Nephron (organoid): ENCODE measurements at regions not wholly inside any gene's neighbourhood (a gene's known extent, or its start where the extent isn't known, plus 50 kb on each side); places are given as distances from the start of the nearest gene placed in this dataset.

Experiments
- H3K27ac Mint-ChIP-seq, 3 experiments: 2 replicates each; pipeline ENCODE4 v1.8.0; 2020; ENCODE audit warnings: mixed read lengths in 3 of 3, mild to moderate bottlenecking in 2 of 3, moderate library complexity in 1 of 3
- H3K27me3 Mint-ChIP-seq: 2 replicates; pipeline ENCODE4 v1.8.0; 2021; ENCODE audit warnings: low read depth, mild to moderate bottlenecking, moderate library complexity, mixed read lengths
- H3K36me3 Mint-ChIP-seq: 2 replicates; pipeline ENCODE4 v1.8.0; 2020; ENCODE audit warnings: low read depth, mixed read lengths
- H3K4me1 Mint-ChIP-seq: 2 replicates; pipeline ENCODE4 v1.8.0; 2020; ENCODE audit warnings: mixed read lengths
- H3K4me3 Mint-ChIP-seq, 3 experiments: 2 replicates each; pipeline ENCODE4 v1.8.0; 2020; ENCODE audit warnings: mild to moderate bottlenecking in 3 of 3, mixed read lengths in 3 of 3, moderate library complexity in 2 of 3
- H3K9me3 Mint-ChIP-seq: 2 replicates; pipeline ENCODE4 v1.8.0; 2020; ENCODE audit warnings: mixed read lengths
- CTCF ChIP-seq, 3 experiments: fragments of 200-600 bp; sonication (generic); IDR thresholded peaks; one replicate each; pipeline ENCODE4 v1.5.0; 2021; ENCODE audit warnings: antibody characterized with exemption in 3 of 3; ENCODE audit not compliant: unreplicated experiment in 3 of 3

- no peak overlapping the region for H3K27ac Mint-ChIP-seq
Measured at GRCh38 chr6:146944077-146944476, 260.1 kb upstream of the STXBP5 start.

GRCh38 chr6:146944809-146945208, 259.4 kb upstream of the STXBP5 start:
- Mint-ChIP-seq H3K36me3 (no peaks in the 10 kb centered on the region), H3K4me3 (no peak overlapping the region), H3K27ac (no peak overlapping the region), H3K9me3 (peaks cover 24% of the 10 kb centered on the region), H3K4me1 (no peaks in the 10 kb centered on the region), H3K27me3 (peaks cover 6% of the 10 kb centered on the region)
- TF ChIP-seq CTCF (IDR thresholded peaks at IDR 0.05; ENCODE audit: unreplicated experiment in 3 of 3), result no peak

More at GRCh38 chr6:146944077-146944476, 260.1 kb upstream of the STXBP5 start:
- H3K9me3 Mint-ChIP-seq, result peaks cover 24% of the 10 kb centered on the region
- H3K27me3 Mint-ChIP-seq, result peaks cover 6% of the 10 kb centered on the region
- TF ChIP-seq CTCF (IDR thresholded peaks at IDR 0.05; ENCODE audit: unreplicated experiment in 3 of 3), result no peak
- H3K4me1 Mint-ChIP-seq, result no peaks in the 10 kb centered on the region
- H3K4me3 Mint-ChIP-seq, result no peak overlapping the region
- H3K36me3 Mint-ChIP-seq, result no peaks in the 10 kb centered on the region

GRCh38 chr6:146946559-146946958, 257.7 kb upstream of the STXBP5 start:
- Mint-ChIP-seq H3K4me3 (no peak overlapping the region), H3K9me3 (peaks cover 22% of the 10 kb centered on the region), H3K36me3 (no peaks in the 10 kb centered on the region), H3K27ac (no peak overlapping the region), H3K27me3 (peaks cover 5% of the 10 kb centered on the region), H3K4me1 (no peaks in the 10 kb centered on the region)
- no peak for TF ChIP-seq CTCF (IDR thresholded peaks at IDR 0.05; ENCODE audit: unreplicated experiment in 3 of 3)

- H3K27ac Mint-ChIP-seq, result no peak overlapping the region
- H3K36me3 Mint-ChIP-seq, result no peaks in the 10 kb centered on the region
- no peak for TF ChIP-seq CTCF (IDR thresholded peaks at IDR 0.05; ENCODE audit: unreplicated experiment in 3 of 3)
- no peak overlapping the region for H3K4me3 Mint-ChIP-seq
- H3K4me1 Mint-ChIP-seq, result no peaks in the 10 kb centered on the region
- H3K9me3 Mint-ChIP-seq, result peaks cover 7% of the 10 kb centered on the region
- H3K27me3 Mint-ChIP-seq, result no peaks in the 10 kb centered on the region
Measured at GRCh38 chr6:146948790-146949342, 255.4 kb upstream of the STXBP5 start.

GRCh38 chr6:146949425-146949824, 254.8 kb upstream of the STXBP5 start:
- Mint-ChIP-seq H3K36me3 (no peaks in the 10 kb centered on the region), H3K9me3 (peaks cover 6% of the 10 kb centered on the region), H3K27me3 (peaks cover 4% of the 10 kb centered on the region), H3K4me1 (no peaks in the 10 kb centered on the region), H3K27ac (no peak overlapping the region), H3K4me3 (no peak overlapping the region)
- TF ChIP-seq CTCF (IDR thresholded peaks at IDR 0.05; ENCODE audit: unreplicated experiment in 3 of 3), result no peak

GRCh38 chr6:146950351-146950835, 253.8 kb upstream of the STXBP5 start:
- H3K4me1 Mint-ChIP-seq, result no peaks in the 10 kb centered on the region
- TF ChIP-seq CTCF (IDR thresholded peaks at IDR 0.05; ENCODE audit: unreplicated experiment in 3 of 3), result no peak
- H3K36me3 Mint-ChIP-seq, result no peaks in the 10 kb centered on the region
- H3K27me3 Mint-ChIP-seq, result peaks cover 4% of the 10 kb centered on the region
- no peak overlapping the region for H3K27ac Mint-ChIP-seq
- peaks cover 6% of the 10 kb centered on the region for H3K9me3 Mint-ChIP-seq
- H3K4me3 Mint-ChIP-seq, result no peak overlapping the region
